ENCODE measurements at regions not wholly inside any gene's neighbourhood (a gene's known extent, or its start where the extent isn't known, plus 50 kb on each side); places are given as distances from the start of the nearest gene placed in this dataset.

GRCh38 chr10:52566471-52567246 lies 205.9 kb downstream of the MBL2 start:
- TF ChIP-seq EZH2 (IDR thresholded peaks at IDR 0.05) = no peak
- no peak for TF ChIP-seq POLR2AphosphoS5 (IDR thresholded peaks at IDR 0.05; ENCODE audit: borderline replicate concordance, low read depth, low read length)
